SK-N-MC (cell line): ENCODE measurements at regions not wholly inside any gene's neighbourhood (a gene's known extent, or its start where the extent isn't known, plus 50 kb on each side); places are given as distances from the start of the nearest gene placed in this dataset.

Experiments
- DNase-seq: peaks from one replicate; pipeline ENCODE4 v3.0.0-alpha.2; 2011; ENCODE audit warnings: low read depth, low spot score
- H3K27ac ChIP-seq: fragments of 200-600 bp; sonication (generic); 2 replicates; pipeline ENCODE4 v1.5.1; 2016; ENCODE audit warnings: mixed run types
- H3K36me3 ChIP-seq: fragments of 200-600 bp; sonication (generic); 2 replicates; pipeline ENCODE4 v1.6.1; 2017; ENCODE audit warnings: antibody characterized with exemption, low read length, mixed read lengths; ENCODE audit not compliant: insufficient read depth
- H3K4me3 ChIP-seq: fragments of 200-600 bp; sonication (generic); 2 replicates; pipeline ENCODE4 v1.5.1; 2016
- H3K9ac ChIP-seq: fragments of 200-600 bp; sonication (generic); 2 replicates; pipeline ENCODE4 v1.8.0; 2017; ENCODE audit warnings: mixed run types, mixed read lengths; ENCODE audit not compliant: insufficient read length
- H3K9me3 ChIP-seq: fragments of 200-600 bp; sonication (generic); 2 replicates; pipeline ENCODE4 v1.6.1; 2017; ENCODE audit warnings: low read depth, mild to moderate bottlenecking, antibody characterized with exemption, low read length, moderate library complexity, mixed read lengths
- EZH2 ChIP-seq: fragments of 200-600 bp; sonication (generic); IDR thresholded peaks from one replicate; pipeline ENCODE4 v1.6.1; 2017; ENCODE audit warnings: antibody characterized with exemption
- FOXP2 ChIP-seq: optimal IDR thresholded peaks from 2 replicates; pipeline ENCODE3; 2011; ENCODE audit warnings: mild to moderate bottlenecking, moderate library complexity; ENCODE audit not compliant: insufficient read depth; ENCODE audit errors: extremely low read length, control extremely low read depth
- POLR2AphosphoS5 ChIP-seq: IDR thresholded peaks from 2 replicates; pipeline ENCODE4 v1.6.1; 2012; ENCODE audit warnings: mild to moderate bottlenecking, low read depth, low read length, borderline replicate concordance

- H3K9ac ChIP-seq, result no peak overlapping the region
- DNase-seq, result no peak
- H3K9me3 ChIP-seq, result no peaks in the 10 kb centered on the region
These were observed 621.6 kb downstream of the BNC2 start for GRCh38 chr9:16248822-16249221.

DNA sequence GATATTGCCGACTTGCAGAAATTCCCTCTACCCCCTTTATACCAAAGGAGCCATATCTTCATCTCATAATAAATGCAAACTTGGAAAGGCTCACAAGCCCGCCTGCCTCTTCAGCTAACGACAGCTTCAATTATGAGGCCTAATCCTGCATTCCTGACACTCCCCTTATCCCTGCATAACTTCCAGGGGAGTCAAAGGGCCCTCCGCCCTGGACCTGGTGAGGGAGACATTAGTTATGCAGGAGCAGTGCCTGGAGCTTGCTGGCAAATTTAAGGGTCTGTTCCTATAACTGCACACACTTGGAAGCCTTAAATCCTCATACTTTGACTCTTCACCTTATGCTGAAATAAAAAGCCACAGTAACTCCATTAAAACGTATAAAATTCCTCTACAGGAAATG, 617.9 kb downstream of the BNC2 start:
- DNase-seq, result no peak
- Histone ChIP-seq H3K4me3 (no peak overlapping the region), H3K9ac (no peak overlapping the region), H3K36me3 (no peaks in the 10 kb centered on the region), H3K27ac (no peak overlapping the region), H3K9me3 (no peaks in the 10 kb centered on the region)
- TF ChIP-seq EZH2, result no peak
- TF ChIP-seq FOXP2, result no peak
- TF ChIP-seq POLR2AphosphoS5, result no peak

More at GRCh38 chr9:16248822-16249221, 621.6 kb downstream of the BNC2 start:
- Histone ChIP-seq H3K4me3 (no peak overlapping the region), H3K36me3 (no peaks in the 10 kb centered on the region), H3K27ac (no peak overlapping the region)
- TF ChIP-seq FOXP2 (no peak), EZH2 (no peak), POLR2AphosphoS5 (no peak)

DNA sequence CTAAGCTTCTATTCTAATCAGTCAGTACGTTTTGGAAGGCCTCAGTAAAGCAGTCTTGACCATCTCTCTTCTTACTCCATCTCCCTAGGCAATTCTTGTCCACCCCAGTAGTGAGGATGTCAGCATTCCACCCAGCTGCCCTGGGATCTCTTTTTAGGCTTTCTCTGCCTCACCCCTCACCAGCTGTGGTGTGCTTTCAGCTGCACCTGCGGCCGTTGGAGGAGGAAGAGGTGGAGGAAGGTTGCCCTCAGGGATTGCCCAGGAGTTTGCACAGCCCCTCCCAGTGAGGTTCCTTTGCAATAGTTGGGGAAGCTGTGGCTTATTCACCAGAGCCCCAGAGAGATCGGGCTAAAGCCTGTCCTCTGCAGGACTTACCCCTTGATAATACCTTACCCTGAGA, 615.8 kb downstream of the BNC2 start:
- no peak overlapping the region for H3K9ac ChIP-seq
- no peaks in the 10 kb centered on the region for H3K36me3 ChIP-seq
- H3K9me3 ChIP-seq, result no peaks in the 10 kb centered on the region
- H3K27ac ChIP-seq, result no peak overlapping the region
- TF ChIP-seq FOXP2, result no peak
- no peak for TF ChIP-seq EZH2
- H3K4me3 ChIP-seq, result no peak overlapping the region
- no peak for DNase-seq

GRCh38 chr9:16255217-16255616, 615.3 kb downstream of the BNC2 start:
- H3K36me3 ChIP-seq, result no peaks in the 10 kb centered on the region
- H3K27ac ChIP-seq, result no peak overlapping the region
- no peak for DNase-seq
- no peaks in the 10 kb centered on the region for H3K9me3 ChIP-seq
- no peak overlapping the region for H3K4me3 ChIP-seq
- TF ChIP-seq FOXP2, result no peak
- H3K9ac ChIP-seq, result no peak overlapping the region

- H3K9me3 ChIP-seq, result no peaks in the 10 kb centered on the region
- no peak overlapping the region for H3K4me3 ChIP-seq
- TF ChIP-seq EZH2, result no peak
- TF ChIP-seq FOXP2, result no peak
- TF ChIP-seq POLR2AphosphoS5, result no peak
- DNase-seq, result no peak
- no peak overlapping the region for H3K9ac ChIP-seq
- H3K36me3 ChIP-seq, result no peaks in the 10 kb centered on the region
- no peak overlapping the region for H3K27ac ChIP-seq
These were observed 612.9 kb downstream of the BNC2 start for GRCh38 chr9:16257604-16258003.

GRCh38 chr9:16258191-16258590, 612.3 kb downstream of the BNC2 start:
- DNase-seq, result no peak
- Histone ChIP-seq H3K36me3 (no peaks in the 10 kb centered on the region), H3K27ac (no peak overlapping the region), H3K9me3 (no peaks in the 10 kb centered on the region), H3K9ac (no peak overlapping the region), H3K4me3 (no peak overlapping the region)
- no peak for TF ChIP-seq POLR2AphosphoS5
- no peak for TF ChIP-seq FOXP2
- TF ChIP-seq EZH2, result no peak

DNA sequence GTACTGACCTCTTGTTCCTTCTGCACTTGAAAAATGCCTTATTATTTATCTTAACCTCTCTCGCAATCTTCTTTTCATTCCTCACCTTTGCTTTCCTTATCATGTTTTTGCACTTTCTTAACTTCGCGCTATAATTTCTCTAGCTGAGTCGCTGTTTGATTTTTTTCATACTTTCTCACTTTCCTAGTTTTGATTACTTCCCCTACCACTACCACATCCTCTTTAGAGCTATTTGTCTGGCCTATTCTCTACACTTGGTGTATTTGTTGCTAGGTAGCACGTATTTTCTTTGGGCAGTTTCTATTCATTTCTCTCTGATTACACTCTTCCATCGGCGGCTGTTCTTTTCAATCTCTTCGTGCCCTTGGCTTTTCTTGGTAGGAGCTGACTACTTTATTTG, 611.8 kb downstream of the BNC2 start:
- Histone ChIP-seq H3K36me3 (no peaks in the 10 kb centered on the region), H3K4me3 (no peak overlapping the region), H3K9me3 (no peaks in the 10 kb centered on the region), H3K9ac (no peak overlapping the region), H3K27ac (no peak overlapping the region)
- no peak for TF ChIP-seq FOXP2
- no peak for TF ChIP-seq POLR2AphosphoS5
- TF ChIP-seq EZH2, result no peak
- DNase-seq, result no peak

DNA sequence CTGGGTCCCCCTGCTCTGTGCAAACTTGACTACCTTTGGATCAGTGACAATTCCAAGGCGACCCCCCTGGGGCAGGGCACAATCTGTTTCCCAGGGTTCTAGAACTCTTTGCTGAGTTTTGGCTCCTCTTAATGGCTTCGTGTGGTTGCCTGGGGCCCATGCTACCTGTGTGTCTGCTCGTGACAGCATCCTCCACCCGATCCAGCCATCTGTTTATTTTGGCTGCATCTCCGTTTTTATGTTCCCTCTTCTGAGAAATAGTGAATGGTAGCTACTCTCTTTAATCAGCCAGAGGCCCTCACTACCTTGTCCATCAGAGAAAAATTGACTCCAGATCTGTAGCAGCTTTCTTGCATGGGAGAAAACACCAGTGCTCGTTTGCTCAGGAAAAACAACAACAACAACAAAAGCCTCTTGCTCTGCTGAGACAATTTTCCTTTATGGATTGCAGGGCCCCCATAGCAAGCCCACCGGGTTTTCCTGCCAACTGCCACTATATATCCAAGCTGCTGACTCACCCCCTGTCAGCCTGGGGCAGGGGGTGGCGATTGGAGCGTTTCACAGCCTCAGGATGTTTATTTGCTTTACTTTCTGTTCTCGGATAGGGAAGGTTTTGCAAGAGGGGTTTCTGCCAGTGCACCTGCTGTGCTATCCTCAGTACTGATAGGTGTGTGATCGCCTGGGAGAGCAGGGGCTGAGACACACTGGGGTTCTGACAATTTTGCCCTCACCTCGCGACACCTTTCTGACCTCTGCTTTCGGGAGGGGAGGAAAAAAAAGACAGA, 607.8 kb downstream of the BNC2 start:
- Histone ChIP-seq H3K27ac (no peak overlapping the region), H3K9me3 (no peaks in the 10 kb centered on the region), H3K9ac (no peak overlapping the region), H3K36me3 (no peaks in the 10 kb centered on the region), H3K4me3 (no peak overlapping the region)
- no peak for DNase-seq
- no peak for TF ChIP-seq EZH2
- TF ChIP-seq FOXP2, result no peak
- no peak for TF ChIP-seq POLR2AphosphoS5

DNA sequence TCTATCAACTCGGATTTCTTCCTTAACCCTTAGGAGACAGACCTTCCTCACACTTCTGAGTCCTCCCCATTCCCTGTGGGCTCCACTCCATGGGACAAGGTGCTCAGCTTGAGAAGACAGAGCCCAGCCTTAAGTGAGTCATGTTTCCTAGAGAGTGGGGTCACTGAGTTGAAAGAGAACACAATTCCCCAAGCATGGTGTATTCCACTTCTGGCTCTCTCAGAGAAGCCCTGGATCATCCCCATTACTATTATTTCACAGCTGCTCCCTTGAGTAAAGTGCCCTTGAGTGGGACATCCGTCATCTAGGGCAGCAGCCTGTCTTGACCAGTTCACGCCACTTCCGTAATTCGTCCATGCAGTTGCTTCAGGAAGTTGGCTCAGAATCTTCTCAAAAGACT, 604.8 kb downstream of the BNC2 start:
- no peak overlapping the region for H3K9ac ChIP-seq
- no peak for DNase-seq
- H3K4me3 ChIP-seq, result no peak overlapping the region
- no peaks in the 10 kb centered on the region for H3K36me3 ChIP-seq
- no peaks in the 10 kb centered on the region for H3K9me3 ChIP-seq
- TF ChIP-seq POLR2AphosphoS5, result no peak
- no peak for TF ChIP-seq EZH2
- no peak for TF ChIP-seq FOXP2
- no peak overlapping the region for H3K27ac ChIP-seq
